Type B pancreatic cell (in vitro differentiated cells): ENCODE measurements at regions not wholly inside any gene's neighbourhood (a gene's known extent, or its start where the extent isn't known, plus 50 kb on each side); places are given as distances from the start of the nearest gene placed in this dataset.

Experiments
- DNase-seq: peaks from one replicate; pipeline ENCODE4 v3.0.0; 2021; ENCODE audit warnings: mixed read lengths; ENCODE audit not compliant: unreplicated experiment; ENCODE audit errors: extremely low spot score
- H3K27ac Mint-ChIP-seq: 2 replicates; pipeline ENCODE4 v1.8.0; 2021; ENCODE audit warnings: mild to moderate bottlenecking, mixed read lengths
- H3K27me3 Mint-ChIP-seq: 2 replicates; pipeline ENCODE4 v1.8.0; 2021; ENCODE audit warnings: mixed read lengths
- H3K36me3 Mint-ChIP-seq: 2 replicates; pipeline ENCODE4 v1.8.0; 2021; ENCODE audit warnings: mixed read lengths
- H3K4me1 Mint-ChIP-seq: one replicate; pipeline ENCODE4 v1.8.0; 2021; ENCODE audit warnings: mixed read lengths; ENCODE audit not compliant: unreplicated experiment
- H3K4me3 Mint-ChIP-seq: 2 replicates; pipeline ENCODE4 v1.8.0; 2021; ENCODE audit warnings: mild to moderate bottlenecking, mixed read lengths
- H3K9me3 Mint-ChIP-seq: 2 replicates; pipeline ENCODE4 v1.8.0; 2021; ENCODE audit warnings: mixed read lengths
- CTCF ChIP-seq: fragments of 200-600 bp; sonication (generic); conservative IDR thresholded peaks from 2 replicates; pipeline ENCODE4 v1.5.0; 2021; ENCODE audit warnings: antibody characterized with exemption, mild to moderate bottlenecking

GRCh38 chr6:165714907-165715306, 51.9 kb upstream of the PDE10A start:
- H3K36me3 Mint-ChIP-seq, result no peaks in the 10 kb centered on the region
- DNase-seq, result no peak
- peaks cover 24% of the 10 kb centered on the region for H3K27me3 Mint-ChIP-seq
- peaks cover 4% of the 10 kb centered on the region for H3K4me1 Mint-ChIP-seq
- no peak for TF ChIP-seq CTCF
- no peak overlapping the region for H3K4me3 Mint-ChIP-seq
- H3K9me3 Mint-ChIP-seq, result peaks cover 3% of the 10 kb centered on the region
- no peak overlapping the region for H3K27ac Mint-ChIP-seq

GRCh38 chr6:165713845-165714466, 50.9 kb upstream of the PDE10A start:
- peaks cover 5% of the 10 kb centered on the region for H3K9me3 Mint-ChIP-seq
- TF ChIP-seq CTCF, result no peak
- no peaks in the 10 kb centered on the region for H3K36me3 Mint-ChIP-seq
- no peak overlapping the region for H3K27ac Mint-ChIP-seq
- H3K4me1 Mint-ChIP-seq, result peaks cover 4% of the 10 kb centered on the region
- no peak overlapping the region for H3K4me3 Mint-ChIP-seq
- no peak for DNase-seq
- peaks cover 17% of the 10 kb centered on the region for H3K27me3 Mint-ChIP-seq
